Stimulated activated CD4-positive, alpha-beta T cell treated with anti-CD3 and anti-CD28 coated beads, Interleukin-12 subunit alpha, Interleukin-12 subunit beta, amount 100 ng/mL, for 4 hours (primary cell): ENCODE measurements at regions not wholly inside any gene's neighbourhood (a gene's known extent, or its start where the extent isn't known, plus 50 kb on each side); places are given as distances from the start of the nearest gene placed in this dataset.
A peak's percentile ranks its signal among the peaks of the same experiment; 100 is the strongest.

ENCODE experiments used
- DNase-seq: peaks from one replicate; pipeline ENCODE4 v3.0.0-alpha.2; 2020

DNA sequence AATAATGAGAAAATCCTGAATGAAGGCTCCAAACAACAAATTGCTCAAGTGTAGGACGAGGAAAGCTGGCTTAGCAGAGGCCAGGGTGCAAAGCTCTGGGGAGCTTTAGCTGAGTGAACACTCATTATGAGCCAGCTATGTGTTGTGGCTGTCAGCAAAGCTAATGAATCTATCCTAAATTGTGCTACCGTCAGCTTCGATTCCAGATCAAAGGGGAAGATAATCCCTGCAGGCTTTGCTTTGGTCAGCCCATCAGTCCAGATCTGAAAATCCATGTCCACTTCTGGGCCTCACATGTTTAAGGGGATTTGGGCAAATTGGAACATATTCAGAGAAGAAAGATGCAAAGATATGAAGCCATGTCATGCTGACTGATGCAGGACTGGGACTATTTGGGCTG lies 180.9 kb upstream of the ZBED5 start:
- DNase-seq: no peak

DNA sequence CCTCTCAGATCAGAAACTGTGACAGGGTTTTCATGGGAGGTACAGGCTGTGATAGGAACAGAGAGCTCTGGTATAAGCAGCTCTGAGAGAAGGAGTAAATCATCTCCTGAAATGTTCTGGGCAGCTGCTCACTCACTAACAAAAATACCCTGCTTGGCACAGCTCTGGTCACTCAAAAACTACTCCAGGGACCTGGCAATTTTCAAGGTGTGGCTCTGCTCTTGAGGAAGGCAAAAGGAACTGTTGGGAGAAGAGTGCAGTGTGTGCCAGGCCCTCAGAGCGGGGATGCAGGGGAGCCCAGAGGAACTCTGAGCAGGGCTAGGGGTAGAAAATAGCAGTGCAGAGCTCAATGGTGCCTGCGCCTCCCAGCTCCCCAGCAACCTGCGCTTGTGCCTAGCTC lies 180.5 kb upstream of the ZBED5 start:
- DNase-seq: no peak

DNA sequence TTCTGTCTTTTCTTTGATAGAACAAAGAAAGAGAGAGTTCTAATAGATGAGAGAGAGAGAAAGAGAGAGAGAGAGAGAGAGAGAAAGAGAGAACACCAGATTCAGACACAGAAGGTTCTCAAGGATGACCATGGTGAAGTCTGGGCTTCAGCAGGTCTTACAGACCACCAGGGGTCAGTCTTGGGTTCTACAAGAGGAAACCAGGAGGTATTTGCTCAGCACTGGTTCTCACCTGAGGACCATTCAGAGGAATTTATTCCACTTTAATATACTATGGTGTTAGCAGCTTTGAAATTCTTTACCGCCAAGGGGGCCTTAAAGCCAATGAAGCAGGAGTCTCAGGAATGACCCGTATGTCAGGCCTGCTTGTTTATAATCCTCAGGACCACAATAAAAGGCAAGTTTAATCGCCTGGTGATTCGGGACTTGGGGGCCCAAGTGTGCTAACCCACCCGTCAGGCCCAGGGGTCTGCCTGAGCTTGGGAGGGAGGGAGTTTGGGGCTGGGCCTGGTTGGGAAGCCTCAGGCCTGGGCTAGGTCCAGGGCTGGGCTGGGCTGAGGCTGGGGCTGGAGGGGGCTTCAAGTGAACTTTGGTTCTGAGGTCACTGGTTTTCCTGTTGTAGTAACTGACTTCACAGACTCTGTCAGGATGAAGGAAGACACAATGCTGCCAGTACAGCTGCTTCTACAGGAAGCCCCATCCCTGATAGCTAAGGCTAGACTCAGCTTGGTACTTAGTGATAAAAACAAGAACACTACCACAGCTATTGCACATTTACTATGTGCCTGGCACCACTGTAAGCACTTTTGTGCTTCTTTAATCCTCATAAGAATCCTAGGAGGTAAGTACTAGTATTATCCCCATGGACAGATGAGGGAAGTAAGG lies 179.2 kb upstream of the ZBED5 start:
- DNase-seq: no peak

DNA sequence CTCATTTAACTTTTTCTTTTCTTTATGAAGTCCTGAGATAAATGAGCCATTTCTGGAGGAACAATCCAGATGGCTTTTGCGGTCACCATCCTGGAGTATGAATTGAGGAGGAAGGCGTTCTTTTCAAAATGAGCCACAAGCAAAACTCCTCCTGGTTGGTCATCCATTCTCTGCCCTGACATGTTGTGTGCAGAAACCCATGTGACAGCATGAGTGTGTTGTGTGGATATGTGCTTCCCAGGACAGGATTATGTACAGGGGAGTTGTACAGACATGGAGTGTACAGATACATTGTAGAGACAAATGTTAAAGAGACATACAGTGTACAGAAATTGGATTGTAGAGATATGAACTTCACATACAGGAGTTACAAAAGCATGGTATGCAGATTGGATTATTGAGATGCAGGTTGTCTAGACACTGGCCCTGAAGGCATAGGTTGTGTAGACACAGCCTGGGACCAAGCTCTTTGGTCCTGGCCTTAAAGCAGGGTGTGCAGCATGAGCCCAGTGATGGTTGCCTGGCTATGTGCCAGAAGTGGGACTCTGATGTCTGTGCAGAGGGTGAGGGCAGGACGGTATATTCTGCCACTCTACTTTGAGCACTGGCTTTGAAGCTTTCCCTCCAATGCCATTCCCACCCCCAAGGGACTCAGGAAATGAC lies 178.5 kb upstream of the ZBED5 start:
- DNase-seq: no peak

DNA sequence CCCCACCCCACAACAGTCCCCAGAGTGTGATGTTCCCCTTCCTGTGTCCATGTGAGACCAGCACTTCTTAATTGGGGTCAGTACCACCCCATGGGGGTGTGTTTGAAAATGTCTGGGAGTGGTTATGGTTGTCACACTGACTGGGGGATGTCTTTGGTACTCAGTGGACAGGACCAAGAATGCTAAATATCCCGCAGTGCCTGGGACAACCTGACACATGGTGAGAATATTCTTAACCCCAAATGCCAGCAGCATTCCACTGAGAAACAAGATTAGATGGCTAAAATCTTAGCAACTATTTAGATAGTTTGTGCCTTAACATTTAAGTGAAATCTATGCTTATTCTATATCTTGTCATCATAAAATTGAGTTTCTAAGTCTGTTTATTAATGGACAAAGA lies 177.5 kb upstream of the ZBED5 start:
- no peak for DNase-seq

DNA sequence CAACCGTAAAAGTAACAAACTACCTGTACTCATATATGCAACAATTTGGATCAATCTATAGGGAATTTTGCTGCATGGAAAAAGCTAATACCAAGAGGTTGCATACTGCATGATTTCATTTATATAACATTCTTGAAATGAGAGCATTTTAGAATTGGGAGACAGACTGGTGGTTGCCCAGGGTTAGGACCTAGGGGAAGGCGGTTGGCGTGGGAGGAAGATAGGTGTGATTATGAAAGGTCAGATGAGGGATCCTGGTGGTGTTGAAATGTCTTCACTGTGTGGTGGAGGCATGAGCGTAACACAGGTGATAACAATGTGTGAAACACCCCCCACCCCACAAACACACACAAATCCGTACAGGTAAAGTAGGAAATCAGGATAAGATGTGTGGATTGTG lies 176.6 kb upstream of the ZBED5 start:
- no peak for DNase-seq

DNA sequence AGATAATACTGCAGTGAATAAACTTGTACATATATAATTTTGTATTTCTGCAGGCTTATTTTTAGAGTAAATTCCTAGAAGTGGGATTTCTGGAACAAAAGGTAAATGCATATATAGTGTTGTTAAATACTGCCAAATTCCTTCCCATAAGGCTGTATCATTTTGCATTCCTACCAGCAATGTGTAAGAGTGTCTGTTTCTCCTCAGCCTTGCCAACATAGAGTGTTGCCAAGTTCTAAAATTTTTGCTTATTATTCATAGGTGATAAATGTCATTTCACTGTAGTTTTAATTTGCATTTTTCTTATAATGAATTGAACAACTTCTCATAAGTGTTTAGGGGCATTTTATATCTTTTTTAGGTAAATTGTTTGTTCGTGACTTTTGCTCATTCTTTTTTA lies 174.2 kb upstream of the ZBED5 start:
- DNase-seq: no peak

DNA sequence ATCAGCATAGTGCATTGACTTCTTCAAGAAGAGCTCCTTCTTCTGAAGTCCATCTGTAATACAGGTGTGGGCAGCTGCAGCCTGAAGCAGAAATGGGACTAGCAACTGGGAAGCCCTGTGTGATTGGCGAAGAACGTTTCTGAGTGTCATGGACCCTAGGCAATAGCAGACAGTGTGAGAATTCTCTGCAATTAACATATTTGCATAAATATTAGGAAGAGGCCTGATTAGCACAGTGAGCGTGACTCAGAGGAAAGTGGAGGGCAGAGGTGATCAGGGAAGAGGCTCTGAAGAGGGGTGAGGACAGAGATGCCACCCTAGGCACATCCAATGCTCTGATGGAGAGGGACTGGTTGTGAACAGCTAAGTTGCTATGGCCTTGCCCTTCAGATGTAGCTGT lies 171.2 kb upstream of the ZBED5 start:
- no peak for DNase-seq

DNA sequence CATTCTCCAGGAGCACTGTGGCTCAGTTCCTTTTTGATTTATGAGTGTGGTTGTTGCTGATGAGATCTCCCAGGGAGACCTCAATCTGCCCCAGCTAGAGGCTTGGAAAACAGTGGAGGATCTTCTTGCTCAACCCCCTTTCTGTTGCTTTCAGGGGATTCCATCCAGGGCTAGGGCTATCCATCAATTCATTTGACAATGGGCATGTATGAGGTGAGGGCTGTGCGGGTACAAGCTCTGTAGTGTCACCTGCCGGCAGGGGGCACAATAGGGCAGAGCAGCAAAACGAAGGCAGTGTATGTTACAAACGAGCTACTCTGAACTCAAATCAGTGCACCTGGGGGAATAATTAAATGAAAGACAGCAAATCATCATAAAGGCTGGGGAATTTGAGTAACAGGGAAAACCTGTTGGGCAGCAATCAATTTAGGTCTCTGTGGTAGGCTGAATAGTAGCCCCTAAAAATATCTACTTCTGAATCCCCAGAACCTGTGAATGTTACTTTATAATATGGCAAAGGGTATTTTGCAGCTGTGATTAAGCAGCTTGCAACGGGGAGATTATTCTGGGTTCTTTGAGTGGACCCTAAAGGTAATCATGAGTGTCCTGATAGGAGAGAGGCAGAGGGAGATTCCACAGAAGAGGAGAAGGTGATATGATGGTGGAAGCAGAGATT lies 170.3 kb upstream of the ZBED5 start:
- peak; percentile 73 for DNase-seq

DNA sequence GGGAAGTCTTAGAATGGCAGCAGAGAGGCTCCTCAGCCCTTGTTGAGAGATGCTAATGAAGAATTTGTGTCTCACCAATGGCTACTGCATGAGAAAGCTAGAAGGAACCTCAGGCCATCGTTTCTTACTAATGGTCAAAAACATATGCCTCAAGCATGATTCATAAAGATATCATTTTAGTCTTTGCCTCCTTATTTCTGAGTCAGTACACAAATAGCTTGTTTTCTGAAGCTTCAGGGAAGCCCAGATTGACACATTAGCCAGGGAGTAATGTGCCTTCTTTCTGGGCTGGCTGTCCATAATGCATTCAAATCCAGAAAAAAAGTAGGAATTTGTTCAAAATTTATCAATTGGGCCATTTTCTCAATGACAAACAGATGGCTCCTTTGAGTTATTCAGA lies 169.4 kb upstream of the ZBED5 start:
- DNase-seq: no peak

DNA sequence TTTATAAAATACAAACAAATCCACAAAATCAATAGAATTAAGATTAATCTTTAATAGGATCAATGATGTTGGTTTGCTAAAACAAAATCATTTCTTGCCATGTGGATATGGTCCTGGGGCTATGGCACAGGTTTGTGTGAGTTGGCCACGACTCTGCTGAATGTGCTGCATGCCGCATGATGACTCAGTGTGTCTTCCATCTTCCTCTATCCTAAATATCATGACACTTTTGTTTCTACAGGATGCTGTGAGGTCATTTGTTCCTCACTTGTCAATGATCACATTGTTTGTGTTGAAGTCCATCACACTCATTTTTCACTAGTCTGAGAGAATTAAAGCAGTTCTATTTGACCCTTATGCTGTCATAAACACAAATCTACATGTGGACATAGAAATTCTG lies 167.2 kb upstream of the ZBED5 start:
- DNase-seq: no peak

DNA sequence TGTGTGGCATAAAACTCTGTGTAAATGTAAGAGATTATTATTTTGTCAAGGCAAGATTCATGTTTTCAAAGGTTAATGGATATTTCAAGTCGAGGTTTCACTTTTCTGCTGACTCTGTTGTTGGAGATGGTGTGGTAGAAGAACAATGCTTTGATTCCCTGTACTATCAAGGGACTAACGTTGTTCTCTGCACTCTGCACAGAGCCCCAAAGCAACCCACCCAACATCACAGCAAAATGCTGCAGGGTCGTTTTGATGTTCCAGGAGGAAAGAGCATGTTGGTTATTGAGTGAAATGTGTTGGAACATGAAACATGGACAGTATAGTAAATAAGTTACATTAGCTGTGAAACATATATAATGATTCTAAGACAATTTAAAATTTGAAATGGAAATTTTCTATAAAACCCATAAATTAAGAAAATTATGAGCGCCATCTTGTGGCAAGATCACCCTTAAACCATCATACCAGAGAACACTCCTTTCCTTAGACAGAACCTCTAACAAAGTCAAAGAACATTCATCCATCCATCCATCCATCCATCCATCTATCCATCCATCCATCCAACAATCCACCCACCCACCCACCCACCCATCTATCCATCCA lies 164.4 kb upstream of the ZBED5 start:
- no peak for DNase-seq

DNA sequence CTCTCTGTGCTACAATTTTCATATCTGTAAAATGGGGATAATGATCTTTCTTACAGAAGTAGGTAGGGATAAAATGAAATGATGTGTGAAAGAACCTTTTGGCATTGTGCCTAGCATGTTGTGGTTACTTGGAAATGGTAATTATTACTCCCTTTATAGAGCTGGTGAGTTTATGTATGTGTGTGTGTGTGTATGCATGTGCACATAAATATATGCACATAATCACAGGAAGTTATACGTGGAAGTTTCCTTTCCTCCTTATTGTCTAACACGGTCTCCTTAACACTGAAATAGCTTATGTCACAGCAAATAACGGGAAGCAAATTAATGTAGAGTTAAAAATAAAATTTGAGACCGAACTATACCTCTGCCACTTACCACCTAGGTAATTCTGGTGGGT lies 163.7 kb upstream of the ZBED5 start:
- no peak for DNase-seq

DNA sequence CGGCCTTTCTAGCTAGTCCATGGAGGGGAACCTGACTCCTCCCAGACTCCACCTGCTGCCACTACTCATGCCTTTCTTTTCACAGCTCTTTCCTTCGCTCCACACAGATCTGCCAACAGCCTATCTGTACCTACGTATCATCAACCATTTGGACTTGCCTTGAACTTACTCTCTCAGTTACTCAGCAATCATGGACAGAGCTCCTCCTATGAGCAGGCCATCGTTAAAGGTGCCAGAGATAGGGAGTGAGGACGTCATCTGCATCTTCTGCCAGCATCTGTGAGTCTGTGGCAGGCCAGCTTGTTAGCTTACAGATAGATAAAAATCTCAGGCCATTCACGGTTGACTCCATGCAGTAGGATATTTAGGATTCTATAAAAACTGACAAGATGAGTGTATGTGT lies 162.9 kb upstream of the ZBED5 start:
- DNase-seq: no peak

DNA sequence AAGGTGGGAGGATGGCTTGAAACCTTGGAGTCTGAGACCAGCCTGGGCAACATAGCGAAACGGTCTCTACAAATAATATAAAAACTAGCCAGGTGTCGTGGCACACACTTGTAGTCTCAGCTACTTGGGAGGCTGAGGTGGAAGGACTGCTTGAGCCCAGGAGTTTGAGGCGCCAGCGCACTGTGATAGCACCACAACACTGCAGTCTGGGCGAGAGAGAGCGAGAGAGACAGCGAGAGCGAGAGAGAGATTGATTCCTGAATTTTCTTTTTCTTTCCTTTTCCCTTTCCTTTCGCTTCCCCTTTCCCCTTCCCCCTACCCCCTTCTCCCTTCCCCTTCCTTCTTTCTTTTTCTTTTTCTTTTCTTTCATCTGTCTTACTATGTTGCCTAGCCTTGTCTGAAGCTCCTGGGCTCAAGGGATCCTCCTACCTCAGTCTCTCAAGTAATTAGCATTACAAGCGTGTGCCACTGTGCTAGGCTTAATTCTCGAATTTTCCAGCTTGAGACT lies 162.4 kb upstream of the ZBED5 start:
- DNase-seq: no peak

DNA sequence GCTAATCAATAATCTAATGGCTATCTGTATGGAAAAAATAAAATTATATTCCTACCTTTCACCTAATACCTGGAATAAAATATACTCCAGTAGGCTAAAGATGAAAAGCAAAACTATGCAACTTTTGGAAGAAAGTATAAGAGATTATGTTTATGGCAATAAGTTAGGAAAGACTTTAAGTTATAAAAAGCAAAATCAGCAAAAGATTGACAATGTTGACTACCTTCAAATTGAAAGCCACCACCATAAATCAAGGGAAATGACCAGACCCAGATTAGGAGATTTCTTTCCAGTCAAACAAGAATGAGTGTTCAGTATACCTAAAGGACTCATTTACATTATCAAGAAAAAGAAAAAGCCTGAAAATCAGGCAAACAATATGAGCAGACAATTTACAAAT lies 159.1 kb upstream of the ZBED5 start:
- DNase-seq: no peak

DNA sequence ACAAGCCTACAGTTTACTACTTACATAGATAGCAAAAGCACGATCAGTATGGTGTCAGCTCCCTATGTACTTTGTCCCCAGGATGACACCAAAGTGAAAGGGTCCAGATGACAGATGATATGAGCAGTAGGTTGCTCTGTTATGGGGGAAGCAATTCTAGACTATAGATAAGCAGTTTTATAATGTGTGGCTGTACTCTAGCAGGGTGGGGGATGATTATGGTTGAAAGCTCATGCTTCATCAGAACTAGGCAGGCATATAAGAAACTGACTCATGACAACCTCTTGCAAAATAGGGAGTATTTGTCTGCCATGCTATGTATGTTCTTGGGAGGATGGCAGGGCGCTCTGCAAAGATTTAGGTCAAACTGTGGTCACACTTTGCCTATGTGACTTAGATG lies 158.2 kb upstream of the ZBED5 start:
- no peak for DNase-seq

DNA sequence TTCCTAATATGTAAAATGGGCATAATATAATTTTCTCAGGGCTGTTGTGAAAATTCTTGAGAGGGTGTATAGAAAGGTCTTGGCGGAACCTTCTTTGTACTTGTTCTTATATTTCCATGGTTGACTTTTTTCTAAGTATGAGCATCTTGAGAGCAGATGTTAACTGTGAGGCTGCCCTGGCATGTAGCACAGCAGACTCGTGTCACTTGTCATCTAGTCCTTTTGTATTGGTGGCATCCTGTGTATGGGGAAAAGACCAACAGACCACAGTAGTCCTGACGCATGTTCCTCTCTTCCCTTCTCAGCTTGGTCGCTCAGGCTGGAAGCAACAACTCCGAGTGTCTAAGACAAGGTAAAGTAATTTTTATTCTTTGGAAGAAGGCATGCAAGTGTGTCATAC lies 153.8 kb upstream of the ZBED5 start:
- no peak for DNase-seq

DNA sequence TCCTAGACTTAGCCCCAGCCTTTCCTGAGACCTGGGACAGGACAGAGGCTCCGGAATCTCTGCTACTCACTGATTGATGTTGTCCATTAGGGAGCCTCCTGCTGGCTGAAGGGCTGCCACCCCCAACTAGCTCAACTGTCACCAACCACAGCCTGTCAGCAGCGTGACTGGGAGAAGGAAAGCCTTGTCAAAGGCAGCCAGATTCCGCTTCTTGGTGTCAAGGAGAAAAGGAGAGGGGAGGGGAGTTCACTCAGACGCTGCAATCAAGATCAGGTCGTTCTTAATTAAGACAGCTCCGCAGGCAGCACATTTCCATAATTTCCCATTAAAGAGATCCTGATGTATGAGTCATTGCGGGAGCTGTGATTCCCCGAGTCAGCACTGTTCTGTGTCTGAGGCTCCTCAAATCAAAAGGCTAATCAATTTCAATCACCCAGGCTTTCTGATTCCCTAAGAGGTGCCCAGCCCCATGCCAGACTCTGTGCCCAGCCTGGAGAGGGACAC lies 152.8 kb upstream of the ZBED5 start:
- no peak for DNase-seq

DNA sequence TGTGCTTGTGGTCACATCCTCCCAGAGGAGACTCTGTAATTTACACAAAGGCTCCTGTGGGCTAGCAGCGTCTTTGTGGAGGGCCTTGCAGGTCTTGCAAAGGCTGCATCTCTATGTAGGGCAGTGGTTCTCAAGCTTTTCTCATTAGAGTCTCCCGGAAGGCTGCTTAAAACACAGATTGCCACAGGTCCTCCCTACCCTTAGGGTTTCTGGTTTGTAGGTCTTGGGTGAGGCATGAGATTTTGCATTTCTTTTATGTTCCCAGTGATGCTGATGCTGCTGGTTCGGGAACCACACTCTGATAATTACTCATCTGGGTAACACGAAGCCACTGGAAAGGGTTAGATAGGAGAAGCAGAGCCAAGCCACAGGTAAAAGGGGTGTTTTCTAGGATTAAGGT lies 151.3 kb upstream of the ZBED5 start:
- no peak for DNase-seq

DNA sequence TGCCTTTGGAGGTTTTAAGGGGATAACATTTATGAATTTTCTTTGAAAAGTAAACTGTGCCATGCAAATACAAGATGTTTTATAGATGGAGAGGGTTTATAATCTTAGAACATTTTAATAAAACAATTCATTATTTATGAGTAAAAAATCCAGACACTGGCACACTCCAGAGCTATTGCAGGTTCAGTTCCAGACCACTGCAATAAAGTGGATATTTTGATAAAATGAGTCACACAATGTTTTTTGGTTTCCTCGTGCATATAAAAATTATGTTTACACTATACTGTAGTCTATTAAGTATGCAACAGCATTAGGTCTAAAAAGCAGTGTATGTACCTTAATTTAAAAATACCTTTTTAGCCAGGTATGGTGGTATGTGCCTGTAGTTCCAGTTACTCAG lies 146.2 kb upstream of the ZBED5 start:
- no peak for DNase-seq

DNA sequence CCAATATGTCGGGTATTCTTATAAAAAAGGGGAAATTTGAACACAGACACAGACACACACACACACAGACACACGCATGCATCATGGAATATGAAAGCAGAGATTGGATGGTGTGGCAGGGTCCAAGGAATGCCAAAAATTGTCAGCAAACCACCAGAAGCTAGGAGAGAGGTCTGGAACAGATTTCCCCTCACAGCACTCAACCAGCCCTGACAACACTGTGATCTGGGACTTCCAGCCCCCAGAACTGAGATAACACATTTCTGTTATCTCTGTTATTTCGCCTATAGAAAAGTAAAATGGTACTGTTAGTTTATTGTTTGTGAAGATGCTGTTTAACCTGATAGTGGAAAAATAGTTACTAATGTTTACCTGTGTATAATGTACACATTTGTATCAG lies 145.4 kb upstream of the ZBED5 start:
- no peak for DNase-seq

DNA sequence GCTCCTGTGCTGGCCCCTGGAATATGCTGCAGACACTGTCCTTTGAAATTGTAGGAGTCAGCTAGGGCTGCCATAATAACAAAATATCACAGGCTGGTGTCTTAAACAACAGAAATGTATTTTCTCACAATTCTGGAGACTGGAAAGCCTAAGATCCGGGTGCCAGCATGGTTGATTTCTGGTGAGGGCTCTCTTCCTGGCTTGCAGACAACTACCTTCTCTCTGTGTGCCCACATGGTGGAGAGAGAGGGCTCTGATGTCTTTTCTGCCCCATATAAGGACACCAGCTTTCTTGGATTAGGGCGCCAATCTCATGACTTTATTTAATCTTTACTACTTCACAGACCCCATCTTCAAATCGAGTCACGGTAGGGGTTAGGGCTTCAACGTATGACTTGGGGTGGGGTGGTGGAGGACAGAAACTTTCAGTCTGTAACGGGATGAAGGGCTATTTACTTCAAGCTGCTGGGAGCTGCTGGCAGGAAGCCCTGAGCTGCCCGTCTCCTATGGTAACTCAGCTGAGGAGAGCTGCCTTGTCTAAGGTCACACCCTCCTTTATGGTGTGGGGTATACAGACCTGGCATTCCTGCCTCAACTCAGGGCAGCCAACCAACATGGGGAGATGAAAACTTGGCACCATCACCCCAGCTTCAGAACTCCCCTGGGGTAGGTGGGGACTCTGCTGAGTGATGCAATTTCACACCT lies 142.9 kb upstream of the ZBED5 start:
- DNase-seq: no peak
